ENCODE measurements at regions not wholly inside any gene's neighbourhood (a gene's known extent, or its start where the extent isn't known, plus 50 kb on each side); places are given as distances from the start of the nearest gene placed in this dataset.
"Not testable (repeated sequence)": the region's sequence is repeated elsewhere in the genome, so short reads cannot be mapped to it uniquely, and the experiment has no call there.

DNA sequence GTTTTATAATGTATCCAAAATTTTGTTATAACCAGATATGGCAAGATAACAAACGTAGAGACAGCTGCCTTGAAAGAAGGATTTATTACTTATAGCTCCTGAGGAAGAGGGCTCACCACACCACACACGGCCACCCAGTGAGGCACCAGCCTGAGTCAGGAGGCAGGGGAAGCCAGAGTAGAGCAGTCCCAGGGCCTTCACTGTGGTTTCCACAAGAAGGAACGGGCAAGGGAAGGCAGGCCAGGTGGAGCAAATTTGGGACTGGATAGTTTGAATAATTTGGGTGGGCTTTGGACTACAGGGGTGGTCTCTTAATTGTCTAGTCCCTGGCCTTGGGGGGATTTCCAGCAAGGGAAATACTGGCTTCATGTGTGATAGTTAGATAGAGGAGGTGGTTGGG is 72.5 kb downstream of the RRAGC start:
- no peak for DNase-seq (ENCODE audit: low read depth in 1 of 2, low spot score in 1 of 2)

DNA sequence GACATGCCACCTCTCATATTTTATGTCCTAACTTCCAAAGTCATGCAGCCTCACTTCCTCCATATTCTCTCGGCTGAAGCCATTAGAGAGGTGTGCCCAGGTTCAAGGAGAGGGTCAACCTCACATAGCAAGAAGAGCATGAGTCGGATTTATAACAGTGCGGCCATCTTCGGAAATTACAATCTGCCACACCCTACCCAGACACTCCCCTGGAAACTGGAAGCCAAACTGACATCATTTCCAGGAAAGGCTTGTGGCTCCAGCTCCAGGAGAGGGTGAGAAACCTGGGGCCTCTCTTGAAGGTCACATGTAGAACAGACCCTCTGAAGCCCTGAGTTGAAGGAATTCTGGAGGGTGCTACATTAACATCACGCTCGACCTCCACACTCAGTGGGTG is 73.5 kb downstream of the RRAGC start:
- no peak for DNase-seq (ENCODE audit: low read depth in 1 of 2, low spot score in 1 of 2)

- no peak for DNase-seq (ENCODE audit: low read depth in 1 of 2, low spot score in 1 of 2)
Observed at GRCh38 chr1:38785285-38786039, 74.1 kb downstream of the RRAGC start.

DNA sequence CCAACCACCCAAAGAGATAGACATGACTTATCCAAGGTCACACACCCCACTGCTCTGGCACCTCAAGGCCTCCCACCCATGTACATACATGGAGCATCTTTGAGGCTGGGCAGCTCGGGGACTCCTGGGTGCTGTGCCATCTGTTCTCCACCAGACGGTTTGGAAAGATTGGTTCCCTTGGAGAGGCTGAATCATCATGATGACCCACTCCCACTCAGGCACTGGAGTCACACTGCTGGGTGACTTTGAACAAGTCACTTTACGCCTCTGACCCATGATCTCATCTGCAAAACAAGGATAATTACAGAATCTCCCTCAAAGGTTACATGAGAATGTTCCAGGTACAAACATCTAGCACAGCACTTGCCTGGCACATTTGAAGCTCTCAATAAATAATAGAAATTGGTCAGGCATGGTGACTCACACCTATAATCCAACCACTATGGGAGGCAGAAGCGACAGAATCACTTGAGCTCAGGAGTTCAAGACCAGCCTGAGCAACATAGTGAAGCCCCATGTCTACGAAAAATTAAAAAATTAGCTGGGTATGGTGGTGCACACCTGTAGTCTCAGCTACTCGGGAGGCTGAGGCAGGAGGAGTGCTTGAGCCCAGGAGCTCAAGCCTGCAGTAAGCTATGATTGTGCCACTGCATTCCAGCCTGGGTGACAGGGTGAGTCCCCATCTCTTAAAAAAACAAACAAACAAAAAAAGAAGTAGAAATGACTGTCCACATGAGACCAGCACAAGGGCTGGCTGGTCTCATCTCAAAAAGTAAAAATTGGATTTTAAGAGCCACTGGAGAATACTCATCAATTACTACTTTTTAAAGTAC is 74.9 kb downstream of the RRAGC start:
- DNase-seq (ENCODE audit: low read depth in 1 of 2, low spot score in 1 of 2): no peak

DNA sequence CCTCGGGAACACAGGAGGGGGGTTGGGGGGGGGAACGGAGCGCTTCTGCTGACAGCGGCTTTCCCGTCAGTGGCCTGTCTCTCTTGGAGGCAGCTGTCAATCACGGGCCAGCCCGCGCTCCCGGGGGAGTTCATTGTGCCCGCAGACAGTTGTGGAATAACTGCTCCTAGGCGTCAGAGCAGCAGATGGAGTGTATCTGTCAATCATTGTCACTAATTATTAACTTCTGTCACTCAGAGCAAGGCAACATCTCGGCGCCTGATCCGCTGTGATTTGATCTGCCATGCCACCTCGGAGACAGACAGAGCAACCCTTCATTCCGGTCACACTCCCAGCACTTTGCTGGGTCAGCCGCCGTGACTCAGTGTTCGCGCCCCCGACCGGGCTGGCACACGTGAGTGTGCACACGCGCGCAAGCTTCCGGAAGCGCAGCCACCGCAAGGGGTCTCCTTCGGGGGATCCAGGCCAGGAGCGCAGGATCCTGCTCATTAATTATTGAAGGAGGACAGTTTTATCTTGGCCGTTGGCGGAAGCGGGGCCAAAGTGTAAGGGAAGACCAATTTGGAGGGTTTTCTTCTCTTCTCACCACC is 75.8 kb downstream of the RRAGC start:
- DNase-seq (ENCODE audit: low read depth in 1 of 2, low spot score in 1 of 2): no peak

DNA sequence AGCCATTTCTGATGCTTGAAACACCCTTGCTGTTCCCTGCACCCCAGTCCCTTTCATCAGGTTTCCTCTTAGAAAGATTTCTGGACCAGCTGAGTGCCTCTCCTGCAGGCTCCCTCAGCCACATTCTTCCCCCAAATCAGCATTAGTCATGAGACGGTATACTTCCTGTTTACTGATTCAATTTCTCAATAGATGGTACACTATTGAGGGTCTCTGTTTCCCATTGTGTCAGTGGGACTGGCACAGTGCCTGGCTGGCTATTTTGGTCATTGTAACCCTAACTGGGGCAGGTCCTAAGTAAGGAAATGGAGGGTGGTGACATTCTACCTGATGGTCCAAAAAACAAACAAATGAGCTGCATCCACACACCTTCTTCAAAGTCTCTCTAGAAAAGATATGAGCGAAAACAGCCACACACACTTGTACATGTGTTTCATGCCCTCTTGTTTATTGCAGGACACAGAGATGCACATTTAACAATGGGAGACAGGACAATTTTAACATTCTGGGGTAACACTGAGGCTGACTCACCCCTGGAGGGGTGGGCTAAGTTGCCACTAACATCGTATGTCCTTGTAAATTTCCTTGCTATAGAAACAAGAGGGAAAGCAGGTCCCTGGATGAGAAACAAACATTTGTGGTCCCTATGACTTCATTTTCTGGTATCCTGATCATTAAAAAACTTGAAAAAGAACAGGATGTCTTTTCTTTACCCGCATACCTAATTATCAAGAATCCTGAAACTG is 77.5 kb downstream of the RRAGC start:
- DNase-seq (ENCODE audit: low read depth in 1 of 2, low spot score in 1 of 2): no peak

DNA sequence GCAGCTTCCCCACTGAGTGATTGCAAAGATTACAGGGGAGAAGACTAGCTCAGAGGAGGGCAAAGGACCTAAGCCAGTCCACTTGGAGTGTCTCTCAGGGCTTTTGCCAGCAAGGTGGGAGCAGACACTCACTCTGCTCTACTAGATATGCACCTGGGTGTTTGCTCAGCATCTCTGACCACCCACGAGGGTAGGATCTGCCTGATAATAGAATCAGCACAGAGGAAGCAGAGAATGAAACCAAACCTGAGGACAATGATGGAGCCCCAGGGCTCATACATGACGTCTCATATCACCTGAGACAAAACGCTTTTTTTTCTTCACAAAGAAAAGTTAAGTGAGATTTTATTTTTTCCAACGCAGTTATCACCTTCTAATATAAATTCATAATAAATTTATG is 79.4 kb downstream of the RRAGC start:
- DNase-seq (ENCODE audit: low read depth in 1 of 2, low spot score in 1 of 2): no peak

DNA sequence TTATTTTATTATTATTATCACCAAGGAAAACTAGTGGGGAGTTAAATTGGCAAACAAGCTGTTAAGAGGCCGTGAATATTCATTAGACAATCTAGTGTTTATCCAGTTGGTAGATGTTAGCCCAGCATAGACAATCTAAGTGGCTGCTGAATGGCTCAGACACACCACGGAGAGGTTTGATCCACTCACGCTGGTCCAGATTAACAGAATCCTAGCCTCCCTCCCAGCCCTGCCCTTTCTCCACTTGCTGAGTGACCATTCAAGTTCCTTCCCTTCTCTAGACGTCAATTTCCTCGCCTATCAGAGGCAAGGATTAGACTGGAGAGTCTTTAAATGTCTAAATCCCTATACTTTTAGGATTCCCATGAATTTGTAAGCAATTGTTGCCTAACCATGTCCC is 80.1 kb downstream of the RRAGC start:
- no peak for DNase-seq (ENCODE audit: low read depth in 1 of 2, low spot score in 1 of 2)

- no peak for DNase-seq (ENCODE audit: low read depth in 1 of 2, low spot score in 1 of 2)
Observed at GRCh38 chr1:38778521-38778920, 81.1 kb downstream of the RRAGC start.

DNA sequence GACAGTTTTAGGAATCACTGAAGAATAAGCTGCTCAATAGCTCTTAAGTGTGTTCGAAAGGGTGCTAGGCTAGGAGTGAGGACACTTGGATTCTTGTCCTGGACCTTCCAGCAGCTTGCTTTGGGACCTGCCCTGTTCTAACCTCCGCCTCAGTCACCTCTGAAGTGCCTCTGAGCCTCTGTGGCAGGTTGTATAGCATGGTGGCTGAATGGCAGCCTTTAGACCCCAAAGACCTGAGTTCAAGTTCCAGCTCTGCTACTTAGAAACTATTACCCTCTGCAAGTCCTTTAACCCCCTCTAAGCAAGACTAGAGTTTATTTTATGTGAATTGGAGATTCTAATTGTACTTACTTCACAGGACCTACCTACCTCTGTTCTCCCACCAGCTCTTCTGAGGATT is 81.5 kb downstream of the RRAGC start:
- DNase-seq (ENCODE audit: low read depth in 1 of 2, low spot score in 1 of 2): no peak

GRCh38 chr1:38777464-38777957 is 82.1 kb downstream of the RRAGC start:
- no peak for DNase-seq (ENCODE audit: low read depth in 1 of 2, low spot score in 1 of 2)

DNA sequence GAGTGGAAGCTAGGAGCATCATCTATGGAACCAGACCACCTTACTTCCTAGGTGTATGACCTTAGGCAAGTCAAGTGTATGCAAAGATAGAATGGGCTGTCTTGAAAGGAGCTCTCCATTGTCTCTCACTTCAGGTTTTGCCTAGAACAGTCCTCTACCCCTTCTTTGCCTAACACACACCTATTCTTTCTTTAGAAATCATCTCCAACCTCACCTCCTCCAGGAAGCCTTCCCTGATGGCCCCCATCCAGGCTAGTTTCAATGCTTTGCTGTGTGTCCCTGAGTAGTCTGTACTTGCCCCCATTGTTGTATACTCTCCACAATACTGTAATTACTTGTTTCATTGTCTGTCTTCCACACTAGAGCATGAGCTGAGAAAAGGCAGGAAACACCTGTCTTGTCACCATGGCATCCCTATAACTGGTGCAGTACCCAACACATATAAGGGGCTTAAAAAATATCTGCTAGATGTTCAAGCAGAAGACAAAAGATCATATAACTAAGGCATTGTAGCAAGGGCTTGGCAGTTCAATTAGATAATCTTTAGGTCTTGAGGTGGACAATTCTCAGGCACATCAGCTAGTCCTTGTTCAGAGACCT is 83.0 kb downstream of the RRAGC start:
- DNase-seq (ENCODE audit: low read depth in 1 of 2, low spot score in 1 of 2): no peak

GRCh38 chr1:38775175-38775845 is 84.3 kb downstream of the RRAGC start:
- no peak for DNase-seq (ENCODE audit: low read depth in 1 of 2, low spot score in 1 of 2)

DNA sequence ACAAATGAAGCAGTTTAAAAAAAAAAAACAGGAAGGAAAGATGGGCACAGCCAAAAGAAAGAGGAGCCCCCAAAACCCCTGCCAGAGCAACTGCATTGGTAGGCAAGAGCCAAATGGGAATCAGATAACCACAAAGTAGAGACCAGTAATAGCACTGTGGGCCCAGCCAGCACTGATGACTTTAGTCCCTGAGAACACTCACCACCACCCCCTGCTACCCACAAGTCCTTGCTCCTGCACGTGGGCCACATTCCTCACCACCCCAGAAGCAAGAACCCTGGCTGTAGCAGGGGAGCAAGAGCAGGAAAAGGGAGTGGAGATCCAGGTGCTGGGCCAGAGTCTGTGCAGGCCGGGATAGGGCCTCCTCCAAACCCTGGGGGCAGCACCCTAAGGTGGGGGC is 86.1 kb downstream of the RRAGC start:
- DNase-seq (ENCODE audit: low read depth in 1 of 2, low spot score in 1 of 2): no peak

GRCh38 chr1:38772953-38773352 is 86.6 kb downstream of the RRAGC start:
- no peak for DNase-seq (ENCODE audit: low read depth in 1 of 2, low spot score in 1 of 2)

DNA sequence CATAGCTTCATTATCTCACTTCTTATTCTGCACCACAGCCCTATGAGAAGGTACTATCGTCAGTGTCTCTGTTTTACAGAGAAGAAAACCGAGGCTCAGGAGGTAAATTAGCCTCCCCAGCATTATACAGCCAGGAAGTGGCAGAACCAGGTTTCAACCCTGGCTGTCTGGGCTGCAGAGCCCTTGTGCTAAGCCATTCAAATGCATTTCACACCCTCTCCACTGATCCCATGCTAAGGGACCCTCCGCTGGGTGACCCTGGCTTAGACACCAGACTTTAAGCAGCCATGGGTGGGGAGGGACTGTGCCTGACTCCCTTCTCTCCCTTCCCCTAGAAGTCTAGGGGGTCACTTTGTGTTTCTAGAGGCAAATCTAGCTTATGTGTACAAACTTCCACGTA is 87.5 kb downstream of the RRAGC start:
- DNase-seq (ENCODE audit: low read depth in 1 of 2, low spot score in 1 of 2): no peak

DNA sequence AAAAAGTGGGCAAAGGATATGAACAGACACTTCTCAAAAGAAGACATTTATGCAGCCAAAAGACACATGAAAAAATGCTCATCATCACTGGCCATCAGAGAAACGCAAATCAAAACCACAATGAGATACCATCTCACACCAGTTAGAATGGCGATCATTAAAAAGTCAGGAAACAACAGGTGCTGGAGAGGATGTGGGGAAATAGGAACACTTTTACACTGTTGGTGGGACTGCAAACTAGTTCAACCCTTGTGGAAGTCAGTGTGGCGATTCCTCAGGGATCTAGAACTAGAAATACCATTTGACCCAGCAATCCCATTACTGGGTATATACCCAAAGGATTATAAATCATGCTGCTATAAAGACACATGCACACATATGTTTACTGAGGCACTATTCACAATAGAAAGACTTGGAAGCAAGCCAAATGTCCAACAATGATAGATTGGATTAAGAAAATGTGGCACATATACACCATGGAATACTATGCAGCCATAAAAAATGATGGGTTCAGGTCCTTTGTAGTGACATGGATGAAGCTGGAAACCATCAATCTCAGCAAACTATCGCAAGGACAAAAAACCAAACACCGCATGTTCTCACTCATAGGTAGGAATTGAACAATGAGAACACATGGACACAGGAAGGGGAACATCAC is 88.9 kb downstream of the RRAGC start:
- not testable (repeated sequence) for DNase-seq (ENCODE audit: low read depth in 1 of 2, low spot score in 1 of 2)

- no peak for DNase-seq (ENCODE audit: low read depth in 1 of 2, low spot score in 1 of 2)
Observed at GRCh38 chr1:38766125-38766524, 93.4 kb downstream of the RRAGC start.

- DNase-seq (ENCODE audit: low read depth in 1 of 2, low spot score in 1 of 2): no peak
Observed at GRCh38 chr1:38763121-38763520, 96.5 kb downstream of the RRAGC start.

DNA sequence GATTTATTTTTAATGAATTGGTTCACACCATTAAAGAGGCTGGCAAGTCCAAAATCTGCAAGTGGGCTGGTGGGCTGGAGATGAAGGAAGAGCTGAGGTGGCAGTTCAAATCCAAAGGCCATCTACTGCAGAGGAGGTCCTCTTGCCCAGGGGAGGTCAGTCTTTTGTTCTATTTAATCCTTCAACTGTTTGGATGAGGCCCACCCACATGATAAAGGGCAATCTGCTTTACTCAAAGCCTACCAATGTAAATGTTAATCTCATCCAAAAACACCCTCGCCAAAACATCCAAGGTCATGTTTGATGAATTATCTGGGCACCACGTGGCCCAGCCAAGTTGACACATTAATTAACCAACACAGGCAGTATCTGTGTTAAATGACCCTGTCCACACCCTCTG is 99.0 kb downstream of the RRAGC start:
- no peak for DNase-seq (ENCODE audit: low read depth in 1 of 2, low spot score in 1 of 2)
